ENCODE measurements at regions not wholly inside any gene's neighbourhood (a gene's known extent, or its start where the extent isn't known, plus 50 kb on each side); places are given as distances from the start of the nearest gene placed in this dataset.

GRCh38 chr18:27609221-27609620 lies 424.1 kb upstream of the CHST9 start:
- H3K4me3 ChIP-seq (ENCODE audit: low read depth, low read length), result no peak overlapping the region
- TF ChIP-seq, protein P1, sequence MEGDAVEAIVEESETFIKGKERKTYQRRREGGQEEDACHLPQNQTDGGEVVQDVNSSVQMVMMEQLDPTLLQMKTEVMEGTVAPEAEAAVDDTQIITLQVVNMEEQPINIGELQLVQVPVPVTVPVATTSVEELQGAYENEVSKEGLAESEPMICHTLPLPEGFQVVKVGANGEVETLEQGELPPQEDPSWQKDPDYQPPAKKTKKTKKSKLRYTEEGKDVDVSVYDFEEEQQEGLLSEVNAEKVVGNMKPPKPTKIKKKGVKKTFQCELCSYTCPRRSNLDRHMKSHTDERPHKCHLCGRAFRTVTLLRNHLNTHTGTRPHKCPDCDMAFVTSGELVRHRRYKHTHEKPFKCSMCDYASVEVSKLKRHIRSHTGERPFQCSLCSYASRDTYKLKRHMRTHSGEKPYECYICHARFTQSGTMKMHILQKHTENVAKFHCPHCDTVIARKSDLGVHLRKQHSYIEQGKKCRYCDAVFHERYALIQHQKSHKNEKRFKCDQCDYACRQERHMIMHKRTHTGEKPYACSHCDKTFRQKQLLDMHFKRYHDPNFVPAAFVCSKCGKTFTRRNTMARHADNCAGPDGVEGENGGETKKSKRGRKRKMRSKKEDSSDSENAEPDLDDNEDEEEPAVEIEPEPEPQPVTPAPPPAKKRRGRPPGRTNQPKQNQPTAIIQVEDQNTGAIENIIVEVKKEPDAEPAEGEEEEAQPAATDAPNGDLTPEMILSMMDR (IDR thresholded peaks at IDR 0.05; ENCODE audit: low read depth, low read length), result no peak

DNA sequence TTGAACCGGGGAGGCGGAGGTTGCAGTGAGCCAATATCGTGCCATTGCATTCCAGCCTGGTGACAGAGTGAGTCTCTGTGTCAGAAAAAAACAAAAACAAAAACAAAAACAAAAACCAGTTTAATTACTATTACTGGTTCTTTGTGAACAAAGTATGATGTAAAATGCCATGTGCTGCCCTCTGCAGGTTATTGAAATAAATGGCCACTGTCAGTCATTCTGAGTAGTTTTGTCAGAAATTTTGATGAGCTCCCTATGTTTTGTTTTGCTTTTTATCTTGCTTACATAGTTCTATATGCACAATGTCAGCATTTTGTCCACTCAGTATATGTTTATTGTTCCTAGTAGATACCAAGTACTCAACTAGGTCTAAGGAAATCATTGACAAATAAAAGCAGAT lies 423.6 kb upstream of the CHST9 start:
- TF ChIP-seq, protein P1 (IDR thresholded peaks at IDR 0.05; ENCODE audit: low read depth, low read length), result peak; percentile 25; the same call in 1 of the 2 replicates
- H3K4me3 ChIP-seq (ENCODE audit: low read depth, low read length), result no peak overlapping the region

GRCh38 chr18:27608174-27608573 lies 423.1 kb upstream of the CHST9 start:
- H3K4me3 ChIP-seq (ENCODE audit: low read depth, low read length), result no peak overlapping the region
- TF ChIP-seq, protein P1 (IDR thresholded peaks at IDR 0.05; ENCODE audit: low read depth, low read length), result no peak

GRCh38 chr18:27606741-27607140 lies 421.6 kb upstream of the CHST9 start:
- TF ChIP-seq, protein P1 (IDR thresholded peaks at IDR 0.05; ENCODE audit: low read depth, low read length), result no peak
- no peak overlapping the region for H3K4me3 ChIP-seq (ENCODE audit: low read depth, low read length)

- TF ChIP-seq, protein P1 (IDR thresholded peaks at IDR 0.05; ENCODE audit: low read depth, low read length), result peak; percentile 66
- no peak overlapping the region for H3K4me3 ChIP-seq (ENCODE audit: low read depth, low read length)
These were observed 420.2 kb upstream of the CHST9 start for GRCh38 chr18:27605107-27605834.

DNA sequence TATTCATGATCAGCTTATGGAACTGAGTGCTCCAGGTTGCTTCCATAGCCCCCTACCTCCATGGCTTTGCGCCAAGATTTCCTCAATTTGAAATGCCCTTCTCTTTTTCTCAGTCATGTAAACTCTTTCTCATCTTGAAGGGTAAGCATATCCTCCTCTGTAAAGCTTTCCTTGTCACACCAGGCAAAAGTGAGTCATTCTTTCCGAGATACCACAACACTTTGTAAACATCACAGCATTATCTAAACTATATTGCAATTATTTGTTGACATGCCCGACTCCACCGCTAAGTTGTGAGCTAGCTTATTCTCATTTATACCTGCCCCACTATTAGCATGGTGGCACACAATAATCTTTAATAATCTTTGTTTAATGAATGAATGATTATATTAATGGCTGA lies 419.5 kb upstream of the CHST9 start:
- TF ChIP-seq, protein P1 (IDR thresholded peaks at IDR 0.05; ENCODE audit: low read depth, low read length), result no peak
- H3K4me3 ChIP-seq (ENCODE audit: low read depth, low read length), result no peak overlapping the region

DNA sequence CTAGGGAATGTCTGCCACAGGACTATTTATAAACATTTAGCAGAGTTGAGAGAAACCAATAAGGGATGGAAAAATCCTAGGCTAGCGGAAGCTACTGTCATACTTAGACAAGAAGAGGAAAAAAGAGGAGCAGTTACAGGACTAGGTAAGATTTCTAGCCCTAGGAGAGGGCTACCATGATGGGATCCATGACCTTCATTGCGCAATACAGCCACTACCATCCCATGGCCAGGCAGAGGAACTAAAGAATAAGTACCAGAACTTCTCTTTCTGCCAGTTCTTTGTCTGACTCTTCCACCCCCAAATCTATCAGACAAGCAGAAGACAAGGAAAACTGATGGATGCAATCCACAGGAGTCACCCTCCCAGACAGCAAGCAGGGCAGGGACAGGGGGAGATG lies 417.0 kb upstream of the CHST9 start:
- H3K4me3 ChIP-seq (ENCODE audit: low read depth, low read length), result no peak overlapping the region
- TF ChIP-seq, protein P1 (IDR thresholded peaks at IDR 0.05; ENCODE audit: low read depth, low read length), result no peak

Data from WI38 (cell line).